ENCODE measurements at regions not wholly inside any gene's neighbourhood (a gene's known extent, or its start where the extent isn't known, plus 50 kb on each side); places are given as distances from the start of the nearest gene placed in this dataset.

DNA sequence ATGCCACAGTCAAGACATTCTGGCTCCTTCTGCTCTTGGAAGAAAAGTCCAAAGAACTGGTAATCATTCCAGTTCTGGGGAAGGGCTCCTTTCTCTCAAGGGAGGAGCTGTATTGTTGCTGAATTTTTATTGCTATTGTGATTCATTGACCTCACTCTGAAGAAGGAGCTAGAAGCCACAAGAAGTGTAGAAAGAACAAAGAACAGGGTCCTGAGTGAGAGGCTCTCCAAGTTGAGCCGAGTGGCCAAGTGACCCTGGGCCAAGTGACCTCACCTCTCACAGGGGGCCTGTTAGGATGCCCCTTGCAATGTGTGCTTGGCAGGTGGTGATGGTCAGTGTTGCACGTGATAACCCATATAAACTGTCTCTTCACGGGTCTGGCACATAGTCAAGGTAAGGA, 173.3 kb downstream of the FGF18 start:
- H3K4me1 ChIP-seq (ENCODE audit: low read depth, poor library complexity, severe bottlenecking) = no peaks in the 10 kb centered on the region
- H3K79me2 ChIP-seq (ENCODE audit: insufficient read depth, low read depth) = no peaks in the 10 kb centered on the region
- no peak overlapping the region for H2AFZ ChIP-seq (ENCODE audit: low read depth)
- no peak overlapping the region for H3K4me2 ChIP-seq
- TF ChIP-seq, protein P1, sequence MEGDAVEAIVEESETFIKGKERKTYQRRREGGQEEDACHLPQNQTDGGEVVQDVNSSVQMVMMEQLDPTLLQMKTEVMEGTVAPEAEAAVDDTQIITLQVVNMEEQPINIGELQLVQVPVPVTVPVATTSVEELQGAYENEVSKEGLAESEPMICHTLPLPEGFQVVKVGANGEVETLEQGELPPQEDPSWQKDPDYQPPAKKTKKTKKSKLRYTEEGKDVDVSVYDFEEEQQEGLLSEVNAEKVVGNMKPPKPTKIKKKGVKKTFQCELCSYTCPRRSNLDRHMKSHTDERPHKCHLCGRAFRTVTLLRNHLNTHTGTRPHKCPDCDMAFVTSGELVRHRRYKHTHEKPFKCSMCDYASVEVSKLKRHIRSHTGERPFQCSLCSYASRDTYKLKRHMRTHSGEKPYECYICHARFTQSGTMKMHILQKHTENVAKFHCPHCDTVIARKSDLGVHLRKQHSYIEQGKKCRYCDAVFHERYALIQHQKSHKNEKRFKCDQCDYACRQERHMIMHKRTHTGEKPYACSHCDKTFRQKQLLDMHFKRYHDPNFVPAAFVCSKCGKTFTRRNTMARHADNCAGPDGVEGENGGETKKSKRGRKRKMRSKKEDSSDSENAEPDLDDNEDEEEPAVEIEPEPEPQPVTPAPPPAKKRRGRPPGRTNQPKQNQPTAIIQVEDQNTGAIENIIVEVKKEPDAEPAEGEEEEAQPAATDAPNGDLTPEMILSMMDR (conservative IDR thresholded peaks at IDR 0.05; ENCODE audit: low read depth, low read length) = no peak
- no peak overlapping the region for H3K4me3 ChIP-seq (IDR thresholded peaks at IDR 0.05; ENCODE audit: insufficient read depth, low read depth, low read length)
- H3K27ac ChIP-seq = no peak overlapping the region
- H3K9ac ChIP-seq = no peak overlapping the region
- H4K20me1 ChIP-seq (ENCODE audit: insufficient read depth) = no peaks in the 10 kb centered on the region
- no peaks in the 10 kb centered on the region for H3K36me3 ChIP-seq (ENCODE audit: insufficient read depth)
- no peaks in the 10 kb centered on the region for H3K27me3 ChIP-seq (ENCODE audit: insufficient read depth, low read depth)

DNA sequence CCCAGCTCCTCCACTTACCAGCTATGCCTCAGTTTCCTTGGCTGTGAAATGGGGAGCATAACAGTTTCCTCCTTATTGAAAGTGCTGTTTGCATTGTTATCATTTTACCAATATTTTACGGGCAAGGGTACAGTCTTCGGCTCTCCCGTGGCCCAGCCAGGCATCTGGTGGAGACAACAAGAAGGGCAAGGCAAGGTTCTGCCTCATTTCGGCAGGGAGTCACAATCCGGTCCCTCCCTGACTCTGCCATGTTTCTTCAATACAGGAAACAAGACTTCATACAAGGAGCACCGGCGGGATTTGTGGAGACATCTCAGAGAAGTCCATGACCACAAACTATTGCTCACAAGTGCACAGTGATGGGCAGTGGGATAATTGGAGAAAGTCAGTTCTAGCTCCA, 174.0 kb downstream of the FGF18 start:
- Histone ChIP-seq H3K4me1 (ENCODE audit: low read depth, poor library complexity, severe bottlenecking) (no peaks in the 10 kb centered on the region), H3K9ac (no peak overlapping the region), H2AFZ (ENCODE audit: low read depth) (no peak overlapping the region), H3K27ac (no peak overlapping the region), H3K36me3 (ENCODE audit: insufficient read depth) (no peaks in the 10 kb centered on the region), H3K4me2 (no peak overlapping the region), H3K79me2 (ENCODE audit: insufficient read depth, low read depth) (no peaks in the 10 kb centered on the region), H3K4me3 (IDR thresholded peaks at IDR 0.05; ENCODE audit: insufficient read depth, low read depth, low read length) (no peak overlapping the region), H4K20me1 (ENCODE audit: insufficient read depth) (no peaks in the 10 kb centered on the region), H3K27me3 (ENCODE audit: insufficient read depth, low read depth) (no peaks in the 10 kb centered on the region)
- TF ChIP-seq, protein P1 (conservative IDR thresholded peaks at IDR 0.05; ENCODE audit: low read depth, low read length) = no peak

DNA sequence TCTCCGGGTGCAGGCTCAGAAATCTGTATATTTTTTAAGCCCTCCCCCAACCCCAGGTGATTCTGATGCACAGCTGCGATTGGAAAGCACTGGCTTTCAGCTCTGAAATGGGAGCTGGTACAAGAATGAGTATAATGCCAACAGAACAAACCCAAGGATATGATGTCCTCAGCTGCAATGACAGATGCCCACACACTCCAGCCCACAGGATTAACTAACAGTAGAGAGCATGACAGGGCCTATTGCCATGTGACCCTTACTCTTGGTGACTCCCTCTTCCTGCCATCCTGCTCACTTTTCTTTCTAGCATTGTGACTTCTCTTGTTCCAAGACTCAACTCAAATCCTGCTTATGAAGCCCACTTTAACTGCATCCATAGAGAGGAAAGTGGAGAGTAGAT, 174.5 kb downstream of the FGF18 start:
- Histone ChIP-seq H3K27ac (no peak overlapping the region), H3K4me2 (no peak overlapping the region), H3K9ac (no peak overlapping the region), H3K4me1 (ENCODE audit: low read depth, poor library complexity, severe bottlenecking) (no peaks in the 10 kb centered on the region), H2AFZ (ENCODE audit: low read depth) (no peak overlapping the region), H3K79me2 (ENCODE audit: insufficient read depth, low read depth) (no peaks in the 10 kb centered on the region), H4K20me1 (ENCODE audit: insufficient read depth) (no peaks in the 10 kb centered on the region), H3K36me3 (ENCODE audit: insufficient read depth) (no peaks in the 10 kb centered on the region), H3K27me3 (ENCODE audit: insufficient read depth, low read depth) (no peaks in the 10 kb centered on the region), H3K4me3 (IDR thresholded peaks at IDR 0.05; ENCODE audit: insufficient read depth, low read depth, low read length) (no peak overlapping the region)
- TF ChIP-seq, protein P1 (conservative IDR thresholded peaks at IDR 0.05; ENCODE audit: low read depth, low read length) = no peak

DNA sequence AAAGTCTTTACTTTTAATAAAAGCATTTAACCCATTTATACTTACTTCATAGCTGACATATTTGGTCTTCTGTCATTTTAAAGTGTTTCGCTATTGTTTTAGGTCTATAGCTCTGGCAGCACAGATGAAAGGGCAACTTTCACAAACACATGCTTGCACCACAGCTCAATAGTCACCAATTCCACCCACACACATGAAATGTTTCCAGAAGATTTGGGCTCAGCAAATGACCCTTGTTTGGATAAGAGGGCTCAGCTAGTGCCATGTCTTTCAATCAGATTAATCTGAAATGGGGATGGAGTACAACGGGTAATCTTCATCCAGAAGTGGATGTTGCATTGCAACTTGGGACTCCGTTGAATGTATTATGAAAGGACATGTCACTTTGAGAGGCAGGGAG, 176.0 kb downstream of the FGF18 start:
- Histone ChIP-seq H3K4me3 (IDR thresholded peaks at IDR 0.05; ENCODE audit: insufficient read depth, low read depth, low read length) (no peak overlapping the region), H3K27ac (no peak overlapping the region), H3K4me1 (ENCODE audit: low read depth, poor library complexity, severe bottlenecking) (no peaks in the 10 kb centered on the region), H3K4me2 (no peak overlapping the region), H3K79me2 (ENCODE audit: insufficient read depth, low read depth) (no peaks in the 10 kb centered on the region), H3K9ac (no peak overlapping the region), H3K27me3 (ENCODE audit: insufficient read depth, low read depth) (no peaks in the 10 kb centered on the region), H3K36me3 (ENCODE audit: insufficient read depth) (no peaks in the 10 kb centered on the region), H4K20me1 (ENCODE audit: insufficient read depth) (no peaks in the 10 kb centered on the region), H2AFZ (ENCODE audit: low read depth) (no peak overlapping the region)
- TF ChIP-seq, protein P1 (conservative IDR thresholded peaks at IDR 0.05; ENCODE audit: low read depth, low read length) = no peak

Data from KMS-11 (cell line).